ENCODE measurements at regions not wholly inside any gene's neighbourhood (a gene's known extent, or its start where the extent isn't known, plus 50 kb on each side); places are given as distances from the start of the nearest gene placed in this dataset.
"Not testable (repeated sequence)": the region's sequence is repeated elsewhere in the genome, so short reads cannot be mapped to it uniquely, and the experiment has no call there.

DNA sequence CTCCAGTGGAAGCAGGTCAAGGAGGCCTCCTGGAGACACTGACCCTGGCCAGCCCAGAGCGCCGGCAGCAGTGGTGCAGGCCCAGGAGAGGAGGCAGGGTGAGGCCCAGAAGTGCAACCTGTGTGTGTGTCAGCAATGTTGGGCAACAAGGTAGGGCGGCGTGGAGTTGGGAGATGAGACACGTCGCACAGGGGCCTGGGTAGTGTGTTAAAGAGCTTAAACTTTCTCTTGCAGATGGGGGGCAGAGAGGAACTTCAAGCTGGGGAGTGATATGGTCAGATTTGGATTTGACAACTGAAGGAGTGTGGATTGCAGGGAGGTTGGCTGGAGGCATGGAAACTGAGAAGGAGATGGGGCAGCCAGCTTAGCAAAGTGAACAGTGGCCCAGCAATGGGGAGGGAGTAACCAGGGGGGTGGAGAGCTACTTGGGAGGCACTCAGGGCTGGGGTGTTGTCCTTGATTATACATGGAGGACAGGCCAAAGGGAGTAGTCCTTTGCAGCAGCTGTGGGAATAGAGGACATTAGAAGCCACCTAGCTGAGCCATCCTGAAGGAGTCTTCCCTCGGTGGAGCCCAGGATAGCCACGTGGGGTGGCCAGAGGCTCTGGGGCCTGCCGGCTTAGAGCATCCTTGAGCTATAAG is 278.6 kb upstream of the HS6ST1 start:
- H3K27ac Mint-ChIP-seq, result no peak overlapping the region
- H3K36me3 Mint-ChIP-seq, result no peaks in the 10 kb centered on the region
- DNase-seq, result no peak
- H3K9me3 Mint-ChIP-seq, result no peaks in the 10 kb centered on the region
- H3K27me3 Mint-ChIP-seq (ENCODE audit: low read depth in 3 of 3), result peaks cover 0 to 2% (median 0%) of the 10 kb centered on the region in 3 donors
- H3K4me1 Mint-ChIP-seq, result no peaks in the 10 kb centered on the region
- no peak overlapping the region for H3K4me3 Mint-ChIP-seq

DNA sequence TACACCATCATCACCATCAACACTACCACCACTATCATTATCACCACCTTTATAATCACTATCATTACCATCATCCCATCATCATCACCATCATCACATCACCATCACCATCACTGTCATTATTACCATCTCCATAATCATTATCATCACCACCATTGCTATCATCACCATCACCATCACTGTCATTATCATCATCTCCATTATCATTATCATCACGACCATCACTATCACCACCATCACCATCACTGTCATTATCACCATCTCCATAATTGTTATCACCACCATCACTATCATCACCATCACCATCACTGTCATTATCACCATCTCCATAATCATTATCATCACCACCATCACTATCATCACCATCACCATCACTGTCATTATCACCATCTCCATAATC is 279.6 kb upstream of the HS6ST1 start:
- not testable (repeated sequence) for H3K27me3 Mint-ChIP-seq (ENCODE audit: low read depth in 3 of 3); H3K4me1 Mint-ChIP-seq; H3K4me3 Mint-ChIP-seq; H3K36me3 Mint-ChIP-seq; H3K9me3 Mint-ChIP-seq; DNase-seq; H3K27ac Mint-ChIP-seq

DNA sequence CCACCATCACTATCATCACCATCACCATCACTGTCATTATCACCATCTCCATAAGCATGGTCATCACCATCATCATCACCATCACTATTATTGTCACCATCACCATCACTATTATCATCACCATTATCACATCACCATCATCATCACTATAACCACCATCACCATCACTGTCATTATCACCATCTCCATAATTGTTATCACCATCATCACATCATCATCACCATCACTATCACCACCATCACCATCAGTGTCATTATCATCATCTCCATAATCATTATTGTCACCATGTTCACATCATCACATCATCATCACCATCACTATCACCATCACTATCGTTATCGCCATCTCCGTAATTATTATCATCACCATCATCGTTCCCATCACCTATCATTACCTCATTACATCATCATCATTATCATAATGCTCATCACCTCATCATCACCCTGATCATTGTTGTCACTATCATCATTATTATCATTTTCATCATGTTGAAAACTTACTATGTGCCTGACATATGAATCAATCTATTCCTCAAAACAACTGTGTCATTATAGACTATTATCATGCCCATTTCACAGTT is 280.3 kb upstream of the HS6ST1 start:
- no peaks in the 10 kb centered on the region for H3K27me3 Mint-ChIP-seq (ENCODE audit: low read depth in 3 of 3)
- H3K36me3 Mint-ChIP-seq, result no peaks in the 10 kb centered on the region
- no peaks in the 10 kb centered on the region for H3K4me1 Mint-ChIP-seq
- no peak overlapping the region for H3K4me3 Mint-ChIP-seq
- no peak overlapping the region for H3K27ac Mint-ChIP-seq
- H3K9me3 Mint-ChIP-seq, result no peaks in the 10 kb centered on the region
- no peak for DNase-seq

GRCh38 chr2:128599700-128600099 is 281.0 kb upstream of the HS6ST1 start:
- Mint-ChIP-seq H3K36me3 (no peaks in the 10 kb centered on the region), H3K9me3 (no peaks in the 10 kb centered on the region), H3K4me3 (no peak overlapping the region), H3K4me1 (no peaks in the 10 kb centered on the region), H3K27me3 (ENCODE audit: low read depth in 3 of 3) (no peaks in the 10 kb centered on the region), H3K27ac (no peak overlapping the region)
- no peak for DNase-seq

- Mint-ChIP-seq H3K4me3 (no peak overlapping the region), H3K9me3 (no peaks in the 10 kb centered on the region), H3K4me1 (no peaks in the 10 kb centered on the region), H3K27me3 (ENCODE audit: low read depth in 3 of 3) (no peaks in the 10 kb centered on the region), H3K36me3 (no peaks in the 10 kb centered on the region), H3K27ac (no peak overlapping the region)
- no peak for DNase-seq
Observed at GRCh38 chr2:128600581-128601297, 282.1 kb upstream of the HS6ST1 start.

DNA sequence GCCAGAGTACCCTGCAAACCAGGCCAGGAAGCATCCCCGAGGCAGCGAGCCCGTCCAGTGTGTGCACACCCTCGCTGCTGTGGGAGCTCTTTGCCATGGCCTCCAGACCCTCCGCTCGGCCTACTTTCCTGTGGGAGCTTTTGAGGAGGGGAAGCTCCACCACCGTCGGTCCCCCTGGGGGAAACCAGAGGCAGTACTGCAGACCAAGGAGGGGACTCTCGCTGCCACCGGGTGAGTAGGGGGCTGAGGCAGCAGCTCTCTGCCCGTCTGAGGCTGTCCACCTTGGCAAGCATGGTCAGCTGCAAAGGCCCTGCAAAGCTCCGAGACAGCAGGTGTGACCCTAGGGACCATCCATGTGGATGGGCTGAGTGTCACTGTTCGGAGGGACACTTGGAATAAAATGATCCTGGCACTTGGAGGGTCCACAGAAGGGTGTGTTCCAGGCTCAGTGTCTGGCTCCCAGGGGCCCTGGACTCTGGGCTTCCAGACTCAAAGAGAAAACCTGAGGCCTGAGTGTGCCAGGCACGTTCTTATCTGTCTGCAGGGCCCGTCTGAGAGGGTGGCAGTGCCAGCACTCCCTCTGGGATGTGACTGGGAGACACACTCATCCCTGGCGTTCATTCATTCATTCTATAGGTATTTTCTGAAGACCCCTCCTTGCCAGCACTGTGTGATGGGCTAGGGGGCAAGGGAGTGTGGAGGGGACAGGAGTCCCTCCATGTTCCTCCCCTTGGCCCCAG is 282.8 kb upstream of the HS6ST1 start:
- no peak overlapping the region for H3K4me3 Mint-ChIP-seq
- H3K27me3 Mint-ChIP-seq (ENCODE audit: low read depth in 3 of 3), result no peaks in the 10 kb centered on the region
- DNase-seq, result no peak
- no peaks in the 10 kb centered on the region for H3K4me1 Mint-ChIP-seq
- H3K27ac Mint-ChIP-seq, result no peak overlapping the region
- no peaks in the 10 kb centered on the region for H3K36me3 Mint-ChIP-seq
- H3K9me3 Mint-ChIP-seq, result no peaks in the 10 kb centered on the region

- Mint-ChIP-seq H3K36me3 (no peaks in the 10 kb centered on the region), H3K27me3 (ENCODE audit: low read depth in 3 of 3) (no peaks in the 10 kb centered on the region), H3K4me3 (no peak overlapping the region), H3K9me3 (no peaks in the 10 kb centered on the region), H3K4me1 (no peaks in the 10 kb centered on the region), H3K27ac (no peak overlapping the region)
- no peak for DNase-seq
Observed at GRCh38 chr2:128602038-128602698, 283.5 kb upstream of the HS6ST1 start.

DNA sequence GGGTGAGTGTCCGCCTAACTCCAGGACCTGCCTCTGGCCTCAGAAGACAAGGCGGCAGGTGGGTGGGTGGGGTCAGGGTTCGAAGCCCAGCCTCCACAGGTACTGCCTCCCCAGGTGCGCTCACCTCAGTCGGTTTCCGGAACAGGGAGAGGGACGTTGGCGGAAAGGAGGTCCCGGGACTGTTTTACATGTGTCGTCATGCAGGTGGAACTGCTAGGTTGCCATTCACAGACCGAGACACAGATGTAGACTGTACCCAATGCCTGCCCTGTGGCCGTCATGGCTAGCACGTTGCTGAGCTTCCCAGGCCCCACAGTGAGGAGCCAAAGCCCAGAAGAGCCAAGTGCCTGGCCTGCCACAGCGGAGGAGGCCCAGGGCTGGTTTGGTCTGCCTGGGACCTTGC is 284.0 kb upstream of the HS6ST1 start:
- DNase-seq, result no peak
- no peaks in the 10 kb centered on the region for H3K27me3 Mint-ChIP-seq (ENCODE audit: low read depth in 3 of 3)
- no peak overlapping the region for H3K27ac Mint-ChIP-seq
- no peaks in the 10 kb centered on the region for H3K36me3 Mint-ChIP-seq
- no peaks in the 10 kb centered on the region for H3K9me3 Mint-ChIP-seq
- no peak overlapping the region for H3K4me3 Mint-ChIP-seq
- no peaks in the 10 kb centered on the region for H3K4me1 Mint-ChIP-seq

- no peak for DNase-seq
- Mint-ChIP-seq H3K9me3 (no peaks in the 10 kb centered on the region), H3K4me3 (no peak overlapping the region), H3K27me3 (ENCODE audit: low read depth in 3 of 3) (no peaks in the 10 kb centered on the region), H3K4me1 (no peaks in the 10 kb centered on the region), H3K36me3 (no peaks in the 10 kb centered on the region), H3K27ac (no peak overlapping the region)
Observed at GRCh38 chr2:128603411-128603924, 284.8 kb upstream of the HS6ST1 start.

DNA sequence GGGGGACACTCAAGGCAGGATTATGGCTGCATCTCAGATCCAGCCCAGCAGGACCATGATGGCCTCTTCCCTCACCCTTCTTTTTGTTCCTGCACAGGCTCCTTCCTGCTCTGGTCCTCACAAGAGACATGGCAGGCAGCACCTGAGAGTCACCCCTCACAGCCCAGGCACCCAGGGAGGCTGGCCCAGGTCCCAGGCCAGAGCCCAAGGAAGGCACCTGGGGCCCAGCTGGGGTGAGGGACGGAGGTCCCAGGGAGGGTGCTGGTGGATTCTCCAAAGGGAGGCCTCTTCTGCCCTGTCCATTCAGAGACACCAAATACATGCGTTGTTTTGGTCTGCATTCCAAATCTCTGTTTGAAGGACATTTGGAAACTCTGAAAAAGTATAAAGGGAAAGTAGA is 285.4 kb upstream of the HS6ST1 start:
- Mint-ChIP-seq H3K27ac (no peak overlapping the region), H3K4me1 (no peaks in the 10 kb centered on the region), H3K27me3 (ENCODE audit: low read depth in 3 of 3) (no peaks in the 10 kb centered on the region), H3K4me3 (no peak overlapping the region), H3K9me3 (no peaks in the 10 kb centered on the region), H3K36me3 (no peaks in the 10 kb centered on the region)
- no peak for DNase-seq

DNA sequence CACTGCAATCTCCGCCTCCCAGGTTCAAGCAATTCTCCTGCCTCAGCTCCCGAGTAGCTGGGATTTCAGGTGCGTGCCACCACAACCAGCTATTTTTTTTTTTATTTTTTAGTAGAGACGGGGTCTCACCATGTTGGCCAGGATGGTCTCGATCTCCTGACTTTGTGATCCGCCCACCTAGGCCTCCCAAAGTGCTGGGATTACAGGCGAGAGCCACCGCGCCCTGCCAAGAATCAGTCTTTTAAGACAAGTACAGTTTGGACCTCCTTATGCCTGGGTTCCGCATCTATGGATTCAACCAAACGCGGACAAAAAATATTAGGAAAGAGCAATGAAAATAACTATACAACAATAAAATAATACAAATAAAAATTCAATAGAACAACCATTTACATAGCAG is 285.9 kb upstream of the HS6ST1 start:
- not testable (repeated sequence) for H3K4me3 Mint-ChIP-seq; DNase-seq; H3K9me3 Mint-ChIP-seq; H3K4me1 Mint-ChIP-seq; H3K27me3 Mint-ChIP-seq (ENCODE audit: low read depth in 3 of 3); H3K27ac Mint-ChIP-seq; H3K36me3 Mint-ChIP-seq

DNA sequence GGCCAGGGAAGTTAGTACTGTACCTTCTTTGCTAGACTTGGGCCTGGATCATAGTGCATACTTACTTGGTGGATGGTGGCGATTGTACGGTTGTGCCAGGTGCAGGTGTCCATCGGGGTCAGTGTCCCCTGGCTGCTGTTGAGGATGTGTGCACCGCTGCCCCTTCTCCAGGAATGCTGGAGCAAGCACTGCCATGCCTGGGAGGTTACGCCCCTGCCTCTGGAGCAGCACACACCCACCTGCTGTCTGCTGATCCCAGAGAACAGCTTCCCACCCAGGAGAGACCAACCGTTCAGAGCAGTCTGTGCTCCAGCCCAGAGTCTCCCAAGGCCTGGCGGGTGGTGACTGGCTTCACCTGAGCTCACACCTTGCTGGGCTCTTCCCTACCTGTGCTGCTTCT is 286.8 kb upstream of the HS6ST1 start:
- no peaks in the 10 kb centered on the region for H3K4me1 Mint-ChIP-seq
- H3K36me3 Mint-ChIP-seq, result no peaks in the 10 kb centered on the region
- no peak for DNase-seq
- no peak overlapping the region for H3K27ac Mint-ChIP-seq
- H3K4me3 Mint-ChIP-seq, result no peak overlapping the region
- no peaks in the 10 kb centered on the region for H3K9me3 Mint-ChIP-seq
- H3K27me3 Mint-ChIP-seq (ENCODE audit: low read depth in 3 of 3), result no peaks in the 10 kb centered on the region

DNA sequence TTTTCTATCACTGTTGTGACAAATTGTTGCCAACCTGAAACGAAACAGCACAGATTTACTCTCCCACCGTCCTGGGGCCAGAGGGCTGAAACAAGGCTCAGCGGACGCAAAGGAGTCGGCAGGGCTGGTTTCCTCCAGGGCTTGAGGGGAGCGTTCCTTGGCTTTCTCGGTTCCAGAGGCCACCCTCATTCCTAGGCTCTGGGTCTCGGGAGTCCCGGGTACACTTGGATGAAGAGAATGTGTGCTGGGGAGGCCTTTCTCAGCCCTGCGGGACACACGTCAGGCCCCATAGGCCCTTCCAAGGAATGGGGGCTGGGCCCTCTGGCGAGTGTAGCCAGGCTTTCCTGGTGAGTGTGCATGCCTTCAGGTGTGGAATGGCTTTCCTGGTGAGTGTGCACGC is 287.3 kb upstream of the HS6ST1 start:
- H3K27me3 Mint-ChIP-seq (ENCODE audit: low read depth in 3 of 3), result no peaks in the 10 kb centered on the region
- DNase-seq, result no peak
- H3K4me3 Mint-ChIP-seq, result no peak overlapping the region
- H3K4me1 Mint-ChIP-seq, result no peaks in the 10 kb centered on the region
- no peaks in the 10 kb centered on the region for H3K36me3 Mint-ChIP-seq
- no peak overlapping the region for H3K27ac Mint-ChIP-seq
- peaks cover 0 to 1% (median 0%) of the 10 kb centered on the region in 6 donors for H3K9me3 Mint-ChIP-seq

DNA sequence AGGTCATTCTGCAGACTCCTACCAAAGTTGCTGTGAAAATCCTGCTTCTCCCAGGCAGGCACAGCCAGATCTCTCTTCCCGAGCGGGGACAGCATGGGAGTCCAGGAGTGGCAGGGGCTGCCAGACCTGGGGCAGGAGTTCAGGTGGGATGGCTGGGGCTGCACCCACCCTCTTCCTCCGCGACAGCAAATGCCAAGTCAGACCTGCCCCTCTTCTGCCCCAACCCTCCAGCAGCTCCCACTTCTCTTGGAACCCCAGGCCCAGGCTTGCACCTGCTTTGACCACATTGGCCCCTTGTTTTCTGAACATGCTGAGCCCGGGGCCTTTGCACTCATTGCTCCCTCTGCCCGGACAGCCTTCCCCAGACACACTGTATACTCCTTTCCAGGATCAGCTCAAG is 288.2 kb upstream of the HS6ST1 start:
- Mint-ChIP-seq H3K4me3 (no peak overlapping the region), H3K9me3 (peaks cover 0 to 1% (median 0%) of the 10 kb centered on the region in 6 donors), H3K36me3 (no peaks in the 10 kb centered on the region), H3K4me1 (no peaks in the 10 kb centered on the region), H3K27me3 (ENCODE audit: low read depth in 3 of 3) (no peaks in the 10 kb centered on the region), H3K27ac (no peak overlapping the region)
- no peak for DNase-seq
